ENCODE measurements at regions not wholly inside any gene's neighbourhood (a gene's known extent, or its start where the extent isn't known, plus 50 kb on each side); places are given as distances from the start of the nearest gene placed in this dataset.

DNA sequence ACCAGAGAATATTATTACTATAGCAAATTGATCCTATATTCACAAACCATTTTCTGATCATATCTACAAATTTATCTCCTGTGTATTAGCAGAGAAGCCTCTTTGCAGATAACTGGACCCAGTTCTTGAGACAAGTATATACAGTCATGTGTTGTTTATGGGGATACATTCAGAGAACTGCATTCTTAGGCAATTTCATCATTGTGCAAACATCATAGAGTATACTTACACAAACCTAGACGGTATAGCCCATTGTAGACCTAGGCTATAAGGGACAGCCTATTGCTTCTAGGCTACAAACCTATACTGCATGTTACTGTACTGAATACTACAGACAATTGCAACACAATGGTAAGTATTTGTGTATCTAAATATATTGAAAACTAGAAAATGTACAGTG, 152.5 kb upstream of the SPANXN4 start:
- ATAC-seq (ENCODE audit: insufficient read depth, low FRiP score) (no peak), DNase-seq (no peak)
- no peaks in the 10 kb centered on the region for H3K36me3 ChIP-seq (ENCODE audit: control insufficient read depth in 4 of 4, insufficient read depth in 4 of 4, low read length in 4 of 4)
- H3K27me3 ChIP-seq (ENCODE audit: control insufficient read depth in 3 of 3, insufficient read depth in 3 of 3, low read length in 2 of 3): no peaks in the 10 kb centered on the region
- no peak overlapping the region for H3K4me3 ChIP-seq
- no peaks in the 10 kb centered on the region for H3K4me1 ChIP-seq (ENCODE audit: control insufficient read depth in 5 of 5, insufficient read depth in 5 of 5, low read length in 5 of 5)
- H3K27ac ChIP-seq (ENCODE audit: low read depth in 1 of 2, low read length in 1 of 2): no peak overlapping the region
- TF ChIP-seq, protein P1, sequence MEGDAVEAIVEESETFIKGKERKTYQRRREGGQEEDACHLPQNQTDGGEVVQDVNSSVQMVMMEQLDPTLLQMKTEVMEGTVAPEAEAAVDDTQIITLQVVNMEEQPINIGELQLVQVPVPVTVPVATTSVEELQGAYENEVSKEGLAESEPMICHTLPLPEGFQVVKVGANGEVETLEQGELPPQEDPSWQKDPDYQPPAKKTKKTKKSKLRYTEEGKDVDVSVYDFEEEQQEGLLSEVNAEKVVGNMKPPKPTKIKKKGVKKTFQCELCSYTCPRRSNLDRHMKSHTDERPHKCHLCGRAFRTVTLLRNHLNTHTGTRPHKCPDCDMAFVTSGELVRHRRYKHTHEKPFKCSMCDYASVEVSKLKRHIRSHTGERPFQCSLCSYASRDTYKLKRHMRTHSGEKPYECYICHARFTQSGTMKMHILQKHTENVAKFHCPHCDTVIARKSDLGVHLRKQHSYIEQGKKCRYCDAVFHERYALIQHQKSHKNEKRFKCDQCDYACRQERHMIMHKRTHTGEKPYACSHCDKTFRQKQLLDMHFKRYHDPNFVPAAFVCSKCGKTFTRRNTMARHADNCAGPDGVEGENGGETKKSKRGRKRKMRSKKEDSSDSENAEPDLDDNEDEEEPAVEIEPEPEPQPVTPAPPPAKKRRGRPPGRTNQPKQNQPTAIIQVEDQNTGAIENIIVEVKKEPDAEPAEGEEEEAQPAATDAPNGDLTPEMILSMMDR (IDR thresholded peaks at IDR 0.05; ENCODE audit: control extremely low read depth, extremely low read depth): no peak
- no peak overlapping the region for H3K9ac ChIP-seq (ENCODE audit: insufficient read depth in 1 of 2, low read length in 2 of 2)
- 58 to 81% methylated on average over 1 of the region's 1 CpG for WGBS, 2 donors
- H3K9me3 ChIP-seq (ENCODE audit: control insufficient read depth in 4 of 4, insufficient read depth in 3 of 4, low read length in 3 of 4): peaks cover 0 to 9% (median 1%) of the 10 kb centered on the region in 4 donors

DNA sequence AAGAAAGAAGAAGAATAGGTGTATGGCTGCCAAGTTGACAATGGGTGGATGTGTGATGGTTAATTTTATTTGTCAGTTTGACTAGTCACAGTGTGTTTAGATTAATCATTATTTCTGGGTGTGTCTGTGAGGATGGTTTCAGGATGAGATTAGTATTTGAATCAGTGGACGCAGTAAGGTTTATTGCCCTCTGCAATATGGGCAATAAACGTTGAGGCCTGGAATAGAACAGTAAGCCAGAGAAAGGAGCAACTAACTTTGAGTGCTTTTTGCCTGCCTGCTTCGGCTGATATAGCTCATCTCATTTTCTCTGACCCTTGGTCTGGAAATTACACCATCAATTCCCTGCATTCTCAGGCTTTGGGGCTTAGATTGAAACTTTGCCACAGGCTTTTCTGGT, 140.8 kb upstream of the SPANXN4 start:
- no peaks in the 10 kb centered on the region for H3K9me3 ChIP-seq (ENCODE audit: control insufficient read depth in 4 of 4, insufficient read depth in 3 of 4, low read length in 3 of 4)
- no peak overlapping the region for H3K9ac ChIP-seq (ENCODE audit: insufficient read depth in 1 of 2, low read length in 2 of 2)
- DNase-seq (no peak), ATAC-seq (ENCODE audit: insufficient read depth, low FRiP score) (no peak)
- H3K27ac ChIP-seq (ENCODE audit: low read depth in 1 of 2, low read length in 1 of 2): no peak overlapping the region
- no peaks in the 10 kb centered on the region for H3K4me1 ChIP-seq (ENCODE audit: control insufficient read depth in 5 of 5, insufficient read depth in 5 of 5, low read length in 5 of 5)
- H3K36me3 ChIP-seq (ENCODE audit: control insufficient read depth in 4 of 4, insufficient read depth in 4 of 4, low read length in 4 of 4): no peaks in the 10 kb centered on the region
- H3K27me3 ChIP-seq (ENCODE audit: control insufficient read depth in 3 of 3, insufficient read depth in 3 of 3, low read length in 2 of 3): peaks cover 0 to 2% (median 0%) of the 10 kb centered on the region in 3 donors
- 80 to 89% methylated on average over 3 of the region's 3 CpGs for WGBS, 2 donors
- no peak overlapping the region for H3K4me3 ChIP-seq
- TF ChIP-seq, protein P1 (IDR thresholded peaks at IDR 0.05; ENCODE audit: control extremely low read depth, extremely low read depth): no peak

DNA sequence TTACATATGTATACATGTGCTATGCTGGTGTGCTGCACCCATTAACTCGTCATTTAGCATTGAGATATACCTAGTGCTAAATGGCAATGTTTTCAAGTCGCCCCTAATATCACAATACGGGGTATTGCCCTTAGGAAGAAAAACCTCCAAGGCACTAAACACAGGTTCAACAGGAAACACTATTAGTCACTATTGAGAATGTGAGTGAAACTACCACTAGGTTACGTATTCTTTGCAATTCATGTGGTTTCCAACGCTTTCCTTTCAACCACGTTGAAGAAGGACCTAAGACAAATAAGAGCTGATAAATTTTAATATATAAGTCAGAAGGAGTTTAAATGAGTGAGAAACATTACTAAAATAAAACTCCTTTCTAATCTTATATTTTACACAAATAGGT, 134.7 kb upstream of the SPANXN4 start:
- Histone ChIP-seq H3K9me3 (ENCODE audit: control insufficient read depth in 4 of 4, insufficient read depth in 3 of 4, low read length in 3 of 4) (no peaks in the 10 kb centered on the region), H3K27me3 (ENCODE audit: control insufficient read depth in 3 of 3, insufficient read depth in 3 of 3, low read length in 2 of 3) (no peaks in the 10 kb centered on the region), H3K4me3 (no peak overlapping the region), H3K9ac (ENCODE audit: insufficient read depth in 1 of 2, low read length in 2 of 2) (no peak overlapping the region), H3K36me3 (ENCODE audit: control insufficient read depth in 4 of 4, insufficient read depth in 4 of 4, low read length in 4 of 4) (no peaks in the 10 kb centered on the region), H3K27ac (ENCODE audit: low read depth in 1 of 2, low read length in 1 of 2) (no peak overlapping the region), H3K4me1 (ENCODE audit: control insufficient read depth in 5 of 5, insufficient read depth in 5 of 5, low read length in 5 of 5) (no peaks in the 10 kb centered on the region)
- DNase-seq (no peak), ATAC-seq (ENCODE audit: insufficient read depth, low FRiP score) (no peak)
- 58 to 86% methylated on average over 6 of the region's 6 CpGs for WGBS, 2 donors
- TF ChIP-seq, protein P1 (IDR thresholded peaks at IDR 0.05; ENCODE audit: control extremely low read depth, extremely low read depth): no peak

- Histone ChIP-seq H3K27ac (ENCODE audit: low read depth in 1 of 2, low read length in 1 of 2) (no peak overlapping the region), H3K27me3 (ENCODE audit: control insufficient read depth in 3 of 3, insufficient read depth in 3 of 3, low read length in 2 of 3) (peaks cover 0 to 4% (median 0%) of the 10 kb centered on the region in 3 donors), H3K9ac (ENCODE audit: insufficient read depth in 1 of 2, low read length in 2 of 2) (no peak overlapping the region), H3K9me3 (ENCODE audit: control insufficient read depth in 4 of 4, insufficient read depth in 3 of 4, low read length in 3 of 4) (no peaks in the 10 kb centered on the region), H3K4me3 (no peak overlapping the region), H3K4me1 (ENCODE audit: control insufficient read depth in 5 of 5, insufficient read depth in 5 of 5, low read length in 5 of 5) (no peaks in the 10 kb centered on the region), H3K36me3 (ENCODE audit: control insufficient read depth in 4 of 4, insufficient read depth in 4 of 4, low read length in 4 of 4) (no peaks in the 10 kb centered on the region)
- TF ChIP-seq, protein P1 (IDR thresholded peaks at IDR 0.05; ENCODE audit: control extremely low read depth, extremely low read depth): no peak
- DNase-seq (no peak), ATAC-seq (ENCODE audit: insufficient read depth, low FRiP score) (no peak)
- WGBS, 2 donors: 77 to 92% methylated on average over 1 of the region's 1 CpG
Measured at GRCh38 chrX:142898164-142898563, 127.6 kb upstream of the SPANXN4 start.

Data from lung (tissue), 11 donors.